ENCODE measurements at regions not wholly inside any gene's neighbourhood (a gene's known extent, or its start where the extent isn't known, plus 50 kb on each side); places are given as distances from the start of the nearest gene placed in this dataset.

DNA sequence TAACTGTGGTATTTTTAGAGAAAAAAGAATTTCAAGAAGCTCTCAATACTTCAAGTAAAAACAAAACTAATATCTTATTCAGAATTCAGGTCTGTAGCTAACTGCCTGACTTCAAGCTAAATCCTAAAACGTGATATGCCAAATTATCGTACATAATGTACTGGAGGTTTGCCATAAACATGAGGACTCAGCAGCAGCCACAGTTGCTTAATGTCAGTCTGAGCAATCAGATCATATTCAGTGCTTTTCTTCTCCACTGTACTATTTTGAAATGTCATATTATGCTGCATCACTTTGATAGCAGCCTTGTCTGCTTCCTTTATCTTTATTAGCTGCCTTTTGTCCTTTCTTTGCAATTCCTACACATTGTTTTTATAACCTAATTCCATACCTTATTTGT is 265.1 kb upstream of the EDNRB start:
- CTCF ChIA-PET = interaction anchor here (1.2 kb wide), 1 partner anchor 9 kb away, joined by 3 read pairs; no protein-coding TSS in a partner anchor
- Histone ChIP-seq H3K9ac (replicated peaks; ENCODE audit: extremely low read depth, insufficient read depth, low read length) (no peak overlapping the region), H3K4me3 (replicated peaks in 1 of 3; ENCODE audit: insufficient read depth in 1 of 3, low read depth in 1 of 3, low read length in 3 of 3) (no peak overlapping the region), H3K4me2 (ENCODE audit: insufficient read depth, low read length) (no peak overlapping the region), H4K20me1 (replicated peaks; ENCODE audit: control insufficient read depth, extremely low read depth, insufficient read depth, low read length) (no peaks in the 10 kb centered on the region), H2AFZ (ENCODE audit: low read depth, low read length) (no peak overlapping the region), H3K4me1 (ENCODE audit: control insufficient read depth, extremely low read depth, insufficient read depth, low read length) (no peaks in the 10 kb centered on the region), H3K9me1 (replicated peaks; ENCODE audit: control insufficient read depth, extremely low read depth, insufficient read depth, low read length) (no peaks in the 10 kb centered on the region), H3K79me2 (ENCODE audit: control insufficient read depth, insufficient read depth, low read length) (no peaks in the 10 kb centered on the region), H3K9me3 (replicated peaks; ENCODE audit: control insufficient read depth, insufficient read depth, low read length) (no peaks in the 10 kb centered on the region), H3K36me3 (ENCODE audit: control insufficient read depth in 2 of 2, extremely low read depth in 1 of 2, insufficient read depth in 2 of 2, low read length in 2 of 2) (no peaks in the 10 kb centered on the region), H3K27ac (ENCODE audit: insufficient read depth, low read depth, low read length) (no peak overlapping the region), H3K27me3 (ENCODE audit: control insufficient read depth in 2 of 2, insufficient read depth in 2 of 2, low read length in 2 of 2) (peaks cover 0 to 2% of the 10 kb centered on the region in 2 experiments)
- POLR2A ChIA-PET = no interaction called here
- intact Hi-C loops (cut with micrococcal nuclease) = no loop called here
- TF ChIP-seq, protein P1, sequence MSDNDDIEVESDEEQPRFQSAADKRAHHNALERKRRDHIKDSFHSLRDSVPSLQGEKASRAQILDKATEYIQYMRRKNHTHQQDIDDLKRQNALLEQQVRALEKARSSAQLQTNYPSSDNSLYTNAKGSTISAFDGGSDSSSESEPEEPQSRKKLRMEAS (IDR thresholded peaks at IDR 0.05; ENCODE audit: insufficient read depth, insufficient read length) = no peak
- no peak for TF ChIP-seq JUN (IDR thresholded peaks at IDR 0.05; ENCODE audit: borderline replicate concordance, insufficient read depth, insufficient read length, low read depth)
- DNase-seq (ENCODE audit: low read depth, low spot score) (no peak), FAIRE-seq (no peak)
- dilution Hi-C loops (cut with MboI; ENCODE audit: extremely low pct_ligation_motif_present, low sequenced_read_pairs) = no loop called here
- no TSS peak for BruUV-seq (replicated peaks)

DNA sequence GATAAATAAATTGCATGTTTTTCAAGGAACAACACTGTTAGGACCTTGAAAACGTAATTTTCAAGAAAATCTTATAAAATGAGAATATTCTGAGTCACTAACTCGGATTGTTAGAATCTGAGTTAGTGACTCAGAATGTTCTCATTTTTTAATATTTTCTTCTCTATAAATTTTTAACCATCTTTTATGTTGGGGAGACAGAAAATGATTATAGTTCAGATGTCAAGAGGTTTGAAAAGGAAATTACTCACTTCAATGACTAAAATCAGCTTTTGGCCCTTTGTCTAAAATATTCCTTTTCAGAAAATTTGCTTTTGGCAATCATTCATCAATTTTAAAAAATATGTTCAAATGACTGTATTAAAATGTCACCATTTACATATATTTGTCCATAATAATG is 264.2 kb upstream of the EDNRB start:
- Histone ChIP-seq H3K9me3 (replicated peaks; ENCODE audit: control insufficient read depth, insufficient read depth, low read length) (no peaks in the 10 kb centered on the region), H3K27ac (ENCODE audit: insufficient read depth, low read depth, low read length) (no peak overlapping the region), H3K36me3 (ENCODE audit: control insufficient read depth in 2 of 2, extremely low read depth in 1 of 2, insufficient read depth in 2 of 2, low read length in 2 of 2) (no peaks in the 10 kb centered on the region), H2AFZ (ENCODE audit: low read depth, low read length) (no peak overlapping the region), H3K79me2 (ENCODE audit: control insufficient read depth, insufficient read depth, low read length) (no peaks in the 10 kb centered on the region), H4K20me1 (replicated peaks; ENCODE audit: control insufficient read depth, extremely low read depth, insufficient read depth, low read length) (no peaks in the 10 kb centered on the region), H3K4me2 (ENCODE audit: insufficient read depth, low read length) (no peak overlapping the region), H3K4me3 (replicated peaks in 1 of 3; ENCODE audit: insufficient read depth in 1 of 3, low read depth in 1 of 3, low read length in 3 of 3) (no peak overlapping the region), H3K9me1 (replicated peaks; ENCODE audit: control insufficient read depth, extremely low read depth, insufficient read depth, low read length) (no peaks in the 10 kb centered on the region), H3K4me1 (ENCODE audit: control insufficient read depth, extremely low read depth, insufficient read depth, low read length) (no peaks in the 10 kb centered on the region), H3K27me3 (ENCODE audit: control insufficient read depth in 2 of 2, insufficient read depth in 2 of 2, low read length in 2 of 2) (peaks cover 0 to 2% of the 10 kb centered on the region in 2 experiments), H3K9ac (replicated peaks; ENCODE audit: extremely low read depth, insufficient read depth, low read length) (no peak overlapping the region)
- no TSS peak for BruUV-seq (replicated peaks)
- dilution Hi-C loops (cut with MboI; ENCODE audit: extremely low pct_ligation_motif_present, low sequenced_read_pairs) (no loop called here), intact Hi-C loops (cut with micrococcal nuclease) (no loop called here)
- no peak for FAIRE-seq
- CTCF ChIA-PET = interaction anchor here (1.2 kb wide), 1 partner anchor 10 kb away, joined by 3 read pairs; no protein-coding TSS in a partner anchor
- POLR2A ChIA-PET = no interaction called here
- TF ChIP-seq FOS (IDR thresholded peaks at IDR 0.05; ENCODE audit: borderline replicate concordance, insufficient read depth, low read length) = peak; percentile 45
- TF ChIP-seq, protein P1 (IDR thresholded peaks at IDR 0.05; ENCODE audit: insufficient read depth, insufficient read length) = no peak
- peak; percentile 3 for DNase-seq (ENCODE audit: low read depth, low spot score)
